Thyroid gland (tissue), 4 donors: ENCODE measurements at regions not wholly inside any gene's neighbourhood (a gene's known extent, or its start where the extent isn't known, plus 50 kb on each side); places are given as distances from the start of the nearest gene placed in this dataset.

Experiments
- DNase-seq, 2 donors: peaks; one replicate each; pipeline ENCODE4 v3.0.0-alpha.2; 2019
- H3K27ac ChIP-seq, 3 donors: fragments of 200-600 bp; sonication (generic); 1 replicate in 2 of 3; 2 replicates in 1 of 3; pipeline ENCODE4 v1.5.1; 2016 to 2019; ENCODE audit warnings: mild to moderate bottlenecking in 1 of 3, moderate library complexity in 1 of 3
- H3K27me3 ChIP-seq: fragments of 200-600 bp; sonication (generic); one replicate; pipeline ENCODE4 v1.5.1; 2019
- H3K36me3 ChIP-seq, 2 donors: fragments of 200-600 bp; sonication (generic); one replicate each; pipeline ENCODE4 v1.5.1; 2016 to 2019
- H3K4me1 ChIP-seq, 2 donors: fragments of 200-600 bp; sonication (generic); one replicate each; pipeline ENCODE4 v1.5.1; 2017 to 2019
- H3K4me3 ChIP-seq, 3 donors: fragments of 200-600 bp; sonication (generic); replicated peaks in 1 of 3; 1 replicate in 2 of 3; 2 replicates in 1 of 3; pipeline ENCODE4 v1.5.1; 2016; ENCODE audit warnings: mild to moderate bottlenecking in 1 of 3
- H3K9me3 ChIP-seq: fragments of 200-600 bp; sonication (generic); one replicate; pipeline ENCODE4 v1.5.1; 2017
- CTCF ChIP-seq, 6 experiments: fragments of 200-600 bp in 3 of 6; fragments of 450-650 bp in 3 of 6; sonication (generic) in 3 of 6; IDR thresholded peaks; one replicate each; pipeline ENCODE4 v1.5.1; 2016 to 2019; ENCODE audit warnings: antibody characterized with exemption in 6 of 6, mild to moderate bottlenecking in 2 of 6, inconsistent platforms in 1 of 6, moderate library complexity in 1 of 6
- POLR2A ChIP-seq, 2 donors: fragments of 450-650 bp; IDR thresholded peaks; one replicate each; pipeline ENCODE4 v1.6.1; 2017; ENCODE audit warnings: antibody characterized with exemption in 2 of 2, mild to moderate bottlenecking in 2 of 2, moderate library complexity in 1 of 2
- WGBS, 2 donors: methylation state at CpG; one replicate each; pipeline ENCODE4 v1.1.5; 2017; 5-methylcytosine and 5-hydroxymethylcytosine counted together
- intact Hi-C: fragments of 100-400 bp; cut with DNase I; formaldehyde crosslinking; loops from one replicate; pipeline ENCODE4 v1.15.1; 2023

- Histone ChIP-seq H3K27me3 (no peaks in the 10 kb centered on the region), H3K4me1 (no peaks in the 10 kb centered on the region), H3K36me3 (no peaks in the 10 kb centered on the region), H3K4me3 (no peak overlapping the region), H3K27ac (no peak overlapping the region), H3K9me3 (no peaks in the 10 kb centered on the region)
- TF ChIP-seq CTCF (IDR thresholded peaks at IDR 0.05) (no peak), POLR2A (IDR thresholded peaks at IDR 0.05) (no peak)
- 82 to 91% methylated on average over 5 of the region's 5 CpGs for WGBS, 2 donors
- DNase-seq, result no peak
- intact Hi-C loops, result no loop called here
These were observed 330.3 kb downstream of the HTR1B start for GRCh38 chr6:77133031-77133430.

- DNase-seq, result no peak
- no peak overlapping the region for H3K27ac ChIP-seq
- no peaks in the 10 kb centered on the region for H3K27me3 ChIP-seq
- intact Hi-C loops, result no loop called here
- TF ChIP-seq CTCF (IDR thresholded peaks at IDR 0.05) (no peak), POLR2A (IDR thresholded peaks at IDR 0.05) (no peak)
- H3K9me3 ChIP-seq, result no peaks in the 10 kb centered on the region
- no peak overlapping the region for H3K4me3 ChIP-seq
- 95 to 97% methylated on average over 4 of the region's 4 CpGs for WGBS, 2 donors
- no peaks in the 10 kb centered on the region for H3K36me3 ChIP-seq
- no peaks in the 10 kb centered on the region for H3K4me1 ChIP-seq
These were observed 331.9 kb downstream of the HTR1B start for GRCh38 chr6:77131426-77131825.

GRCh38 chr6:77124604-77125003, 338.7 kb downstream of the HTR1B start:
- DNase-seq, result no peak
- Histone ChIP-seq H3K27ac (no peak overlapping the region), H3K9me3 (no peaks in the 10 kb centered on the region), H3K36me3 (no peaks in the 10 kb centered on the region), H3K27me3 (no peaks in the 10 kb centered on the region), H3K4me3 (no peak overlapping the region), H3K4me1 (no peaks in the 10 kb centered on the region)
- WGBS, 2 donors, result 92 to 96% methylated on average over 1 of the region's 1 CpG
- TF ChIP-seq CTCF (IDR thresholded peaks at IDR 0.05) (no peak), POLR2A (IDR thresholded peaks at IDR 0.05) (no peak)
- intact Hi-C loops, result no loop called here

- H3K4me1 ChIP-seq, result no peaks in the 10 kb centered on the region
- no peaks in the 10 kb centered on the region for H3K9me3 ChIP-seq
- 91 to 92% methylated on average over 3 of the region's 3 CpGs for WGBS, 2 donors
- no peaks in the 10 kb centered on the region for H3K36me3 ChIP-seq
- H3K4me3 ChIP-seq, result no peak overlapping the region
- DNase-seq, result no peak
- intact Hi-C loops, result no loop called here
- no peaks in the 10 kb centered on the region for H3K27me3 ChIP-seq
- TF ChIP-seq CTCF (IDR thresholded peaks at IDR 0.05) (no peak), POLR2A (IDR thresholded peaks at IDR 0.05) (no peak)
- H3K27ac ChIP-seq, result no peak overlapping the region
These were observed 339.8 kb downstream of the HTR1B start for GRCh38 chr6:77123527-77123926.

- intact Hi-C loops, result no loop called here
- 71 to 78% methylated on average over 4 of the region's 4 CpGs for WGBS, 2 donors
- no peak overlapping the region for H3K27ac ChIP-seq
- no peaks in the 10 kb centered on the region for H3K36me3 ChIP-seq
- no peak for DNase-seq
- TF ChIP-seq CTCF (IDR thresholded peaks at IDR 0.05), result no peak
- TF ChIP-seq POLR2A (IDR thresholded peaks at IDR 0.05), result no peak
- H3K9me3 ChIP-seq, result no peaks in the 10 kb centered on the region
- H3K4me3 ChIP-seq, result no peak overlapping the region
- H3K4me1 ChIP-seq, result no peaks in the 10 kb centered on the region
- no peaks in the 10 kb centered on the region for H3K27me3 ChIP-seq
These were observed 356.3 kb downstream of the HTR1B start for GRCh38 chr6:77106992-77107391.
